ENCODE measurements at regions not wholly inside any gene's neighbourhood (a gene's known extent, or its start where the extent isn't known, plus 50 kb on each side); places are given as distances from the start of the nearest gene placed in this dataset.
"Not testable (repeated sequence)": the region's sequence is repeated elsewhere in the genome, so short reads cannot be mapped to it uniquely, and the experiment has no call there.

- no peak for DNase-seq
Measured at GRCh38 chr14:103273145-103273744, 60.8 kb upstream of the EIF5 start.

GRCh38 chr14:103273745-103274615 is 60.1 kb upstream of the EIF5 start:
- no peak for DNase-seq

- no peak for DNase-seq
Measured at GRCh38 chr14:103275000-103275399, 59.0 kb upstream of the EIF5 start.

GRCh38 chr14:103277931-103278330 is 56.1 kb upstream of the EIF5 start:
- no peak for DNase-seq

- no peak for DNase-seq
Measured at GRCh38 chr14:103279142-103280025, 54.7 kb upstream of the EIF5 start.

- no peak for DNase-seq
Measured at GRCh38 chr14:103280278-103280928, 53.6 kb upstream of the EIF5 start.

- no peak for DNase-seq
Measured at GRCh38 chr14:103281496-103282231, 52.4 kb upstream of the EIF5 start.

- not testable (repeated sequence) for DNase-seq
Measured at GRCh38 chr14:103282309-103282708, 51.7 kb upstream of the EIF5 start.

GRCh38 chr14:103282932-103283331 is 51.1 kb upstream of the EIF5 start:
- DNase-seq: no peak

- DNase-seq: no peak
Measured at GRCh38 chr14:103283916-103284315, 50.1 kb upstream of the EIF5 start.

Data from activated CD4-positive, alpha-beta T cell treated with anti-CD3 and anti-CD28 coated beads, Interleukin-10, Interleukin-2, amounts not matched to agents 100 ng/mL and 50 ng/mL, durations not matched to agents 16 hours and 8 hours (primary cell).